ENCODE measurements at regions not wholly inside any gene's neighbourhood (a gene's known extent, or its start where the extent isn't known, plus 50 kb on each side); places are given as distances from the start of the nearest gene placed in this dataset.

GRCh38 chr5:29701600-29701999 is 1491.9 kb upstream of the CDH6 start:
- TF ChIP-seq CTCF (IDR thresholded peaks at IDR 0.05) = no peak
- TF ChIP-seq ZFX (IDR thresholded peaks at IDR 0.05; ENCODE audit: borderline replicate concordance) = no peak
